HG03159 (cell line): ENCODE measurements at regions not wholly inside any gene's neighbourhood (a gene's known extent, or its start where the extent isn't known, plus 50 kb on each side); places are given as distances from the start of the nearest gene placed in this dataset.
A peak's percentile ranks its signal among the peaks of the same experiment; 100 is the strongest.

Experiments used
- ATAC-seq: cut with Tn5 transposase; IDR thresholded peaks from one replicate; pipeline ENCODE4 v1.9.1; 2021; ENCODE audit warnings: mild to moderate bottlenecking, moderate library complexity; ENCODE audit not compliant: unreplicated experiment

- ATAC-seq: no peak
Measured at GRCh38 chr12:87795555-87795954, 233.6 kb downstream of the C12orf50 start.

DNA sequence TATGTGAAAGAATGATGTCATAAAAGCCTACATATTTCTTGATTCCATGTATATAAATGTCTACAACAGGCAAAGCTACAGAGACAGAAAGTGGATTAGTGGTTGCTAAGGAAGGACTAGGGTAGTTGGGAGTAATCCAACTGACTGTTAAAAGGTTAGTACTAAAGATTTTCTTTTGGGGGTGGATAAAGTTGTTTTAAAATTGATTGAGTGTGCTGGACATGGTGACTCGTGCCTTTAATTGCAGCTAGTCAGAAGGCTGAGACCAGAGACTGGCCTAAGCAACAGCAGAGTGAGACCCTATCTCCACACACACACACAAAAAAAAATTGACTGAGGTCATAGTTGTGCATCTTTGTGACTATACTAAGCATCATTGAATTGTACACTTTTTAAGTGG is 234.3 kb downstream of the C12orf50 start:
- ATAC-seq: no peak

DNA sequence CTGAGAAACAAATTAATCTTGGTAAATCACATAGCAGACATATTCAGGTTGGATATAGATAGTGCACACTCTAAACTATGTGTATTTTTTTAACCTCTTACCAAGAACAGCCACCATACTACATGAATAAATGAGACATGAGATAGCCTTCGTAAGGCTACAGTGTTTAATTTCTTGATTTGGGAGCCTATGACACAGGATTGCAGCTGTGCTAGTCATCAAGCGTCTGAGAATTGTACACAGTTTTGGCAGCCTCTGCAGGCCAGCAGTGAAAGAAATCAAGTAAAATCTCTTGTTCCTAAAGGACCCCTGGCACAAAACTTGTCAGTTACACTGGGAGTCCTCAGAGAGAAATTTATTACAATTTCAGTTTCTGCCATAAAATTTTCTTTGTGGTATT is 236.1 kb downstream of the C12orf50 start:
- no peak for ATAC-seq

DNA sequence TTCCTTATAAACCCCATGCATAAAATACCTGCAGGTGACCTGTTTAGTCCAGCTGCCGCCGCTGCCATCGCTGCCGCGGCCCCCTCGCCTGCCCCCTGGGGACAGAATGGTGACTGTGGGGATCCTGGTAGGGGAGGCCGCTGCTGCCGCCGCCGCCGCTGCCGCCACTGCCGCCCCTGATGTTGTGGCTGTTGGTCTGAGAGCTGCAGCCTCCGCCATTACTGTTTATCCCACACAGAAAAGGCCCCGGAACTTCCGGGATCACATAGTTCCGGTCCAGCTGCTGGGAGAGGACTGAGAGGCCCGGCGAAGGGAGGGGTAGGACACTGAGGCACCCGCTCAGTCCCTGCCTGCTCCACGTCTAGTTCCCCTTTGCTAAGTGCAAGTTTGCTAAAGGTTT is 244.9 kb downstream of the C12orf50 start:
- ATAC-seq: no peak

DNA sequence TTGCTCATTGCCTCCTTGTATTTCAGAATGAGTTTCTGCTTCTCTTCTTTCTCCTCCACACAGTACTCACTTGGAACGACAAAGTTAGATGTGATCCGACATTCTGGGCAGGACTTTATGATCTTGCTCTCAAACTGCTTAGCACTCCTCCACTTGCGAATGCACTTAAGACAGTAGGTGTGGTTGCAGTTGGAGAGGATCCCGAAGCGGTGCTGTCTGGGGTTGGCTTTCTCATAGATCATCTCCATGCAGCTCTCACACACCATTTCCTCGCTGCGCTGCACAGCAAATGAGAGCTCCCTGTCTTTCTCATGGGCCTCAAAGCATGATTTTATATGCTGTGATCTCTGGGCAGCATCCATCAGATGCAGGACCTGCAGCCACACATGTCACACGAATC is 245.7 kb downstream of the C12orf50 start:
- ATAC-seq: no peak

DNA sequence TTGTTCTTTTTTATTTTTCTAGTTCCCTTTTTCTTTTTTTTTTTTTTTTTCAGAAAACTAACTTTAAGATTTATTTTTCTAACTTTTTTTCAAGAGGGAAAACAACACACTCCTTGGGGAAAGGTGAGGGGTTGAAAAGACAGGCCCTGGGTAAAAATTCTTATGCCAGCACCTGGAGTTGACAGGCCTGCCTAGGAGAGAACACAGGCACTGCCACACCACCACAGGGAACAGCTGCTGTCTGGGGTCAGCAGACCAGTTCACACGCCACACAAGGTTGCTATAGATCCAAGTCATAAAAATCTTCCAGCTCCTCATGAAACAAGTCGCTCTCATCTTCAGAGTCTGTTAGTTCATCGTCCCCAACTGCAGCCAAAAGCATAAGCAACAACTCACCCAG is 246.4 kb downstream of the C12orf50 start:
- ATAC-seq: no peak

- no peak for ATAC-seq
Measured at GRCh38 chr12:87779858-87780498, 249.2 kb downstream of the C12orf50 start.

- no peak for ATAC-seq
Measured at GRCh38 chr12:87779016-87779415, 250.2 kb downstream of the C12orf50 start.

DNA sequence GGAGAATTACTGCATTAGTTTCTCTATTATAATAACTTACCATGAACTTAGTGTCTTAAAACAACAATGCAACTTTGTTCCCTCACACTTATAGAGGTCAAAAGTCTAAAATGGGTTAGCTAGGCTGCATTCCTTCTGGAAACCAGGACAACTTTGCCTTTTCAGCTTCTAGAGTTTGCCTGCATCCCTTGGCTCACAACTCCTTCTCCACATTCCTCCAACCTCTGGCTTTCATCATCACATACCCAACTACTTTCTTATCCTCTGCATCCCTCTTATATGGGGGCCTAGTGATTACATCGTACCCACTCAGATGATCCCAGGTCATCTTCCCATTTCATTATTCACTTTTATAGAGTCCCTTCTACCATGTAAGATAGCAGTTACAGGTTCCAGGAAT is 251.1 kb downstream of the C12orf50 start:
- no peak for ATAC-seq

DNA sequence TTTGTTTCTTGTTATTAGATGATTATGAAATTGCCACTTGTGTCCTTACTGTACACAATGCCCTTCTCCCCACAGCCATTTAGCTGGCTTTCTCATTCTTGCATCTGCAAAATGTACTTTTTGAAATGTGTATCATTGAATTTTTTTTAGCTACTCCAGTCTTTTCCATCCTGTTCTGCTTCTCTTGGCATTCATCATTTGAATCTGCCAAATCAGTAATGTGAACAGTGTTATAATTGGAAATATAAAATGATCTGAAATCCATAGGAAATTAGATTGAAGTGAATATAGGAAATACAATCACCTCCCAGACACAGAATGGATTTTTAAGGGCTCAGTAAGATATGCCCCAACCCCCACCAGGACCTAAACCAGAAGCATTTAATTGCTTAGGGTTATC is 253.4 kb downstream of the C12orf50 start:
- no peak for ATAC-seq

- no peak for ATAC-seq
Measured at GRCh38 chr12:87775051-87775450, 254.2 kb downstream of the C12orf50 start.

DNA sequence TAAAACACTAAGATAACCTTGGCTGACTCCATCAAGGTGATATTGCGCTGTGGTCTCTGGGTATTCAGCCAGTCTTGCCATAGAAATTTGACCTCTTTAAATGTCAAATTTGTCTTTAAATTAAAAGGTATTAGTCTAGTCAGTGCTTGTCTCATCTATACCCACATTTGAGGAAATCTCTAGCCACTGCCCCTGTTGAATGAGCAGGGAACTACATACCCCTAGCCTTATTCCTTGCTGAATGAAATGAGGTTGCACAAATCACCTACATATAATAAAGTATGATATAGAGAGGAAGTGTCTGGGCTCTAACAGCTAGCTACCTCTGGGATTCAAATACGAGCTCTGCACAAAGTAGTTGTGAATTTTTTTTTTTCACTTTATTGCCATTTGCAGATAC is 256.8 kb downstream of the C12orf50 start:
- peak; percentile 47 for ATAC-seq

GRCh38 chr12:87768501-87769287 is 260.5 kb downstream of the C12orf50 start:
- ATAC-seq: no peak

DNA sequence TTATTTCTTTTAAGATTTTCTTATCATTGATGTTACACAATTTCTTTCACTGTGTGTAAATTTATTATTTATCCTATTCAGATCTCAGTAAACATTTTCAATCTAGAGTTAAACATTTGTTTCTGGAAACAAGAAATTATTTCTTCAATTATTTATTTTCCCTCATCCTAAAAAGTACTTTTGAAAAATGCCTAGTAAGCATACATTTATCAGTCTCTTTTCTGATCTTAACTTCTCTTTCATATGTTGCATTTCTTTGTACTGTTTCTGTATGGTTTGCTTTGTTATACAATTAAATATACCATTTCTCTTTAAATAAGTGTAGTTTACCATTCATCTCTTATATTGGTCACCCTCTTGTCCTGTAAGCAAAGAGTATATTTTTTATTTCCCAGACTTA is 263.2 kb downstream of the C12orf50 start:
- no peak for ATAC-seq

DNA sequence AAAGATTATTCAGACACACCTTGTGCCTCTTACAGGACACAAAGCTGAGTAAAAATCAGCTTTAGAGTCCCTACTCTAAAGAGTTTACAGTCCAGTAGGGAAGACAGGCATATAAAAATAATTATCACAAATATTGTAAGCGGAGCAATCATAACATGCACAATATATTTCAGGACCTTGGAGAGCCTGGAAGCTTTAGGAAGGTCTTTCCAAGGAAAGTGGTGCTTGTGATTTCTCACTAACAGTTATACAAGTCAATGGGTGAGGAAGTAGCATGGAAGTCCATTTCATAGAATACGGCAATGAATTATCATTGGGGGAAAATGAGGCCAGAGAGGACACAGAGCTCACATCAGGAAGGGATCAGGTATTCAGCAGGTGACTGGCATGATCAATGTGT is 268.3 kb downstream of the C12orf50 start:
- no peak for ATAC-seq

DNA sequence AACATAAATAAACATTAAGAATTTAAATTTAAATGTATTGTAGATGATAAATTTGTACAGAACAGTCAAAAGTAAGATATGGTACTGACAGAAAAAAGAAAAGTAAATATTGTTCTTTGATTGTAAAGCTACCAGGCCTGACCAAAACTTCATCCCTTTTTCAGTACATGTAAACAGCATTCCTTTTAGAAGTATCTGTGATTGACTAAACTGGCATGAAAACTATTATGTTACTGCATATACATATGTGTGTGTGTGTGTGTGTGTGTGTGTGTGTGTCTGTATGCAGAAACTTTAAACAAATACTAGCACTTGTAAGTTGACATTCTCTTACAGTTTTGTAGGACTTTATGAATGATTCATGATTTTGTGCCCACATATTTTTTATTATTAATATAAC is 270.9 kb downstream of the C12orf50 start:
- ATAC-seq: no peak

- no peak for ATAC-seq
Measured at GRCh38 chr12:87756721-87757120, 272.5 kb downstream of the C12orf50 start.

DNA sequence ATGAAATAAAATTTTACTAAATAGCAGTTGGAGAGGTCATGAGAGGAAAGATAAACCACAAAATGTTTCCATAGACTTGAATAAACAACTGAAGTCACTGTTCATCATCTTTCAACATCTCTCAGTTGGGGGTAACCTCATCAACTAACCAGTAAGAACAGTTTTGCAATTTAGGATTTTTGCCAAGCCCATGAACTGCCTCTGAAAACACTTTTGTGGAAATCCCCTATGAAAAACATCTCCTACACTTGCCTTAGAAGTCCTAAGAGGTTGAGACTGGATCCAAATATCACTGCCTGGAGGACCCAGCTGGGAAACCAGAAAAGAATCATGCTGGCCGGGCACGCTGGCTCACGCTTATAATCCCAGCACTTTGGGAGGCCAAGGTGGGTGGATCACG is 273.1 kb downstream of the C12orf50 start:
- no peak for ATAC-seq

GRCh38 chr12:87728931-87729593 is 300.1 kb downstream of the C12orf50 start:
- no peak for ATAC-seq

DNA sequence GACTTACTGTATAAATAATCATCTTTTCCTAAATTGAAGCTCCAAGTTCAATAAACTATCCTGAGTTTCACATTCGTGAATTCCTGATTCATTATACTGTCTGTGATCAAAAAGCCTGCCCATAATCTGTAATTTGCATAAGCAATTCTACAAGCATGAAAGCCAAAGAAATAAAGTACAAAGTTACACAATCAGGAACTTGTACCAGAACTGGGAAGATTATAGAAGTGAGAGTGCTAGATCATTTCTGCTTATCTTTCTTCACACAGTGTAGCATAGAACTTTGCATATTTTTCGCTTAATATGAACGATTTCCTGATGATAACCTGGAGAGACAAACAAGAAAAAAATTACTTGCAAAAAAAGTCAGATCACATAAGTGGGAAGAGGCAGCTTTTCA is 308.2 kb downstream of the C12orf50 start:
- ATAC-seq: no peak

DNA sequence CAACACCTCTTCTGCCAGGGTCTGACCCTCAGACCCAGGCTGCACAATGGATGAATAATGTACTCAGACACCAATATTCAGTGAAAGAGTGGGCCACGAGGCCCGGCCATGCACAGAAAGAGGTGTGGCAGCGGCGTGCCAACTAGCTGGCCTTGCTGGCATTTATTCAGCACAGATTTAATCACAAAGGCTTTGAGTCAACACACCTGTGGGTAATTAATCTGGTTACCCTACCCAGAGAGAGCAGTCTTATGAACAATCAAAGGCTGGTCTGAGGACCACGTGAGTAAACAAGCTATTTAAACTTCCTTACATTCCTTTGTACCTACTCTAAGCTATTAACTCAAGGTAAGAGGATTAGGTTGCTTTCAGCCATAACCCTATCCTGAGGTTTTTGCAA is 324.8 kb downstream of the C12orf50 start:
- no peak for ATAC-seq

DNA sequence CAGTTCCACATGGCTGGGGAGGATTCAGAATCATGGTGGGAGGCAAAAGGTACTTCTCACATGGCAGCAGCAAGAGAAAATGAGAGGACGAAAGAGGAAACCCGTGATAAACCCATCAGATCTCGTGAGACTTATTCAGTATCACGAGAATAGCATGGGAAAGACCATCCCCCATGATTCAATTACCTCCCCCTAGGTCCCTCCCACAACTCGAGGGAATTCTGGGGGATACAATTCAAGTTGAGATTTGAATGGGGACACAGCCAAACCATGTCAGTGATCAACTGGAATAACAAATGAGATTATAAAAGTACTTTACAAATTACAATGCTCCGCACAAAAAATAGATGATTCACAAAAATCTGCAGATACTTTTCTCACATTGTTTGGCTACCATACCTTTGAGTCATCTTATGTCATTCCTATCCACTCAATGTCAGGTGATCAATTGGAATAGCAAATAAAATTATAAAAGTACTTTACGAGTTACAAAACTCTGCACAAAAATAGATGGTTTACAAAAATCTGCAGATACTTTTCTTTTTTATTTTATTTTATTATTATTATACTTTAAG is 338.9 kb downstream of the C12orf50 start:
- ATAC-seq: no peak
